GM19035 (cell line): ENCODE measurements at regions not wholly inside any gene's neighbourhood (a gene's known extent, or its start where the extent isn't known, plus 50 kb on each side); places are given as distances from the start of the nearest gene placed in this dataset.

Experiments used
- ATAC-seq: cut with Tn5 transposase; IDR thresholded peaks from one replicate; pipeline ENCODE4 v1.9.1; 2021; ENCODE audit not compliant: unreplicated experiment

- no peak for ATAC-seq
These were observed 331.8 kb upstream of the SLC8A1 start for GRCh38 chr2:40783704-40784103.

GRCh38 chr2:40786636-40787035 lies 334.7 kb upstream of the SLC8A1 start:
- ATAC-seq = no peak

- ATAC-seq = no peak
These were observed 345.2 kb upstream of the SLC8A1 start for GRCh38 chr2:40797120-40797519.

- no peak for ATAC-seq
These were observed 352.0 kb upstream of the SLC8A1 start for GRCh38 chr2:40803900-40804299.

- ATAC-seq = no peak
These were observed 357.3 kb upstream of the SLC8A1 start for GRCh38 chr2:40809156-40809555.

GRCh38 chr2:40814616-40815015 lies 362.7 kb upstream of the SLC8A1 start:
- ATAC-seq = no peak

GRCh38 chr2:40820319-40820718 lies 368.4 kb upstream of the SLC8A1 start:
- no peak for ATAC-seq

GRCh38 chr2:40823478-40823877 lies 371.6 kb upstream of the SLC8A1 start:
- ATAC-seq = no peak

DNA sequence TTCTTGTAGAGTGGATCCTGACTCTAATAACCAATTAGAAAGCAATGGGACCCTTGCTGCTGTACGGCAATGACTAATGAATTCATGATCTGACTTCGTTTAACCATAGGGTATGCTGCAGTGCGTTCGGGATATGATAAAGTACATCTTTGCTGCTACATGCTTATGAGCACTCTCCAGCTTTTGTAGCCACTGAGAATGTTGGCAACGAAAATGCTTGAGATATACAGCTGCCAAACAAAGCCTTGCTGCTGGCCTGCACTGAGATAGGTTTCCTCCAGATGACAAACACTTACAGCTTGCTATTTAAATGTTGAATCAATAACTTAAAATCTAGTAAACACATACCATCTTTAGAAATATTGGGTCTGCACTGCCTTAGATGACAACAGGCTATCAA lies 372.4 kb upstream of the SLC8A1 start:
- no peak for ATAC-seq

DNA sequence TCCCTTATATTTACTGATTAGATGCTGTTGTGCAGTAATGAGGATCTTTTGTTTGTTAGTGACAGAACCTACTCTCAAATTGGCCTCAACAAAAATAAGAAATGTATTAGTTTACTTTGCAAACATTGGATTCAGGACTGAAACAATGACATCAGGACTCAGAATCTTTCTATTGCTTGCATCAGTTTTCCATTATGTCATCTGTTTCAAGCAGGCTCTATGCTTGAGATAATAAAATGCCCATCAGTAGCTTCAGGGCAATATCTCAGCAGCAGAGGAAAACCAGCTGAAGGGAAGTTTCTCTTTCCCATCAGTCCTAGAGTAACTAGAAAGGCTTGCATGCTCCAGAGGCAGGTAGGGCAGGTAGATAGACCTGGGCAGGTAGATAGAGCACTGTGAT lies 375.5 kb upstream of the SLC8A1 start:
- ATAC-seq = no peak

- no peak for ATAC-seq
These were observed 379.5 kb upstream of the SLC8A1 start for GRCh38 chr2:40831321-40831873.

- ATAC-seq = no peak
These were observed 390.0 kb upstream of the SLC8A1 start for GRCh38 chr2:40841856-40842255.

DNA sequence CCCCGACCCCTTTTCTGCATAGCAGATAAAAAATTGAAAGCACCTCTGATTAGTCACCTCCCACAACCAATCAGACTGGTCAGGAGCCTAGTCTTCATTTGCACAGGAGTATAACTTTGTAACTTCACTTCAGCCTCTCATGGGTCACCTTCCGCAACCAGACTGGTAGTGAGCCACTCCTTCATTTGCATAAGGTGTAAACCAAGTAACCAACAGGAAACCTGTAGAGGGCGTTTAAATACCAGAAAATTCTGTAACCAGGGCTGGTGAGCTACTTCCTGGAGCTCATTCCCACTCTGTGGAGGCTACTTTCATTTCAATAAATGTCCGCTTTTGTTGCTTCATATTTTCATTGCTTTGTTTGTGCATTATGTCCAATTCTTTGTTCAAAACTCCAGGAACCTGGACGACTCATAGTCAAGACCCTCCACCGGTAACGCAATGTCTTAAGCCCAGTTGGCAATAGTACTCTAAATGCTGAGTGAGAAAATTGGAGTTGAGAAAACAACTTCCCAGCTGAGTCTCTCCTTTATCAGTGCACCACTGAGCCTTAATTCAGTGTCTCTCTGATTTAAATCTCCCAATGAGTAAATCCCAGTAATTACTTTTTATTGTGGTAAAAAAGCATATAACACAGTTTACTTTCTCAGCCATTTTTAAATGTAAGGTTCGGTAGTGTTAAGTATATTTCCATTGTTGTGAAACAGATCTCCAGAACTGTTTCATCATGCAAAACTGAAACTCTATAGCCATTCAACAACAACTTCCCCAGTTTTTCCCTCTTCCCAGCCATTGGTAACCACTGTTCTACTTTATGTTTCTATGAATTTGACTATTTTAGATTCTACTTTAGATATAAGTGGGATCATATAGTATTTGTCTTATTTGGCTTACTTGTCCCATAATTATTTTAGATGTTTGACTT lies 392.7 kb upstream of the SLC8A1 start:
- ATAC-seq = no peak

GRCh38 chr2:40851661-40852060 lies 399.8 kb upstream of the SLC8A1 start:
- ATAC-seq = no peak

- no peak for ATAC-seq
These were observed 407.7 kb upstream of the SLC8A1 start for GRCh38 chr2:40859617-40860016.

DNA sequence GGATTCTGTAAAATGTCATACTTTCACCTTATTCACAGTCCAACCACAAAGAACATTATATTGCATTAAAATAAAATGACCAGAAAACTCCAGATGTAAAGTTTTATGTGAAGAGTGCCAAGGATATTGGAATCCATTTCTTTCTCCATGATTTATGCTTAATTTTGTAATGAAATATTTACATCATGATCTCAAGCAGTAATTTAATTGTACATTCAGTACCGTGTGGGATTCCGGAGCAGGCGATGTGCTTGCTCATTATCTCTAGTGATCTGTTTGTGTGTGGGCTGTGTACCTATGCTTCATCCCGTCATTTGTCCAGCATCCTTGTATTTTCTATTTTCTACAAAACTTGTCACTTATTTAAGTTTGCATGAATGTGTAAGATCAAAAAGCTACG lies 415.9 kb upstream of the SLC8A1 start:
- no peak for ATAC-seq

- ATAC-seq = no peak
These were observed 420.7 kb upstream of the SLC8A1 start for GRCh38 chr2:40872580-40872979.

DNA sequence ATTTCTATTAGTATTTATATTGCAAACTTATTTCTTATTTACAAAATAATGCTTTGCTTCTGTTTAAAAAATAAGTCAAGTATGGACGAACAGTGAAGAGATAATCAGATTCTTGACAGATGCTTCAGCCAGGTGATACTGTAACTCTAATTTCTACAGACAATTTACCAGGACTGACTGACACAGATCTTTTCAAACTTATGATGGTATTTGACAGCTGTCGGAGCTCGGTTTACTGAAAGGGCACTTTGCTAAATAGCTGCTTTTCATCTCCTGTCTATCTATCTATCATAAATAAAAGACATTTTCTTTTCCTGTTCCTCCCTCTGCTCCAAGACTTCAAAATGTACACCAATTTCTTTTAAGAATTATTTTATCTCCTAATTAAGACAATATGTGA lies 422.5 kb upstream of the SLC8A1 start:
- ATAC-seq = no peak

- no peak for ATAC-seq
These were observed 425.9 kb upstream of the SLC8A1 start for GRCh38 chr2:40877734-40878288.

DNA sequence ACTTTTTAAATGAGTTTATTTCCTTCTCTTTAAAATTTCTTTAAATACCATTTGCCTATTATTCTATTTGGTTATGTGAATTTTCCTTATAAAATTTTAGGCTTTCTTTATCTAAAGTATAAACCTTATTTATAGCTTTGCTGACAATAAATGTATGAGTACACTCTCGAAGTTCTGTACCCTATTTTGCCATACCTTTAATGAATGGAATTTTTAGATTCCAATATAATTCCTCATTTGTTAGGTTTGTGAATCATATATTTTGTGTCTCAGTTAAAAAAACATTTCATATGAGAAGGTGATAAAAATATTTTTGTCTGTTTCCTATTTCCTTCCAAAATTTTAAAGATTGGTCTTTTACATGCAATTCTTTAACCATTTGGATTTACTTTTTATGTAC lies 427.4 kb upstream of the SLC8A1 start:
- ATAC-seq = no peak

GRCh38 chr2:40886100-40886499 lies 434.2 kb upstream of the SLC8A1 start:
- no peak for ATAC-seq

DNA sequence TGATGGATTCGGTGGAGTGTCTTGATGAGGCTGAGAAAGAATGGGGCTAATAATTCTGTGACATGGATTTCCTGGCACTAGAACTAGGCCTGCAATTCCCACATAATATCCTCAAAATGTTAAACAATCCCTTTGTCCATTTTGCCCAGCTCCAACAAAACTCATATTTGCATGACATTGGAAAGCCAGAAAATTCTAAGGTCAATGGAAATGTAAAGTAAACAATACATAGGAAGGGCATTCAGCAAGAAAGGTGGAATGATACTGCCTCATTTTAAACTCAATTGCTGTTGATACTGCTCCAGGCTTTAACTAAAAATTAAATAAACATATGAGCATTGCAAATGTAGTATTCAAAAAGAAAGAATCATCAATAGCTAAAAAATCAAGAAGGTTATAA lies 434.8 kb upstream of the SLC8A1 start:
- no peak for ATAC-seq
